Sigmoid colon (tissue), 4 donors: ENCODE measurements at regions not wholly inside any gene's neighbourhood (a gene's known extent, or its start where the extent isn't known, plus 50 kb on each side); places are given as distances from the start of the nearest gene placed in this dataset.

ENCODE experiments used
- CTCF ChIP-seq, 4 experiments: fragments of 450-650 bp in 3 of 4; fragments of 200-600 bp in 1 of 4; IDR thresholded peaks; one replicate each; pipeline ENCODE4 v1.5.1; 2016 to 2019; ENCODE audit warnings: antibody characterized with exemption in 4 of 4, mild to moderate bottlenecking in 3 of 4, moderate library complexity in 2 of 4
- EP300 ChIP-seq, 4 donors: sonication (generic); formaldehyde crosslinking; IDR thresholded peaks; one replicate each; pipeline ENCODE4 v1.6.1; 2017; ENCODE audit warnings: antibody characterized with exemption in 4 of 4
- POLR2A ChIP-seq, 2 donors: fragments of 450-650 bp; IDR thresholded peaks; one replicate each; pipeline ENCODE4 v1.6.1; 2016; ENCODE audit warnings: antibody characterized with exemption in 2 of 2, mild to moderate bottlenecking in 2 of 2, moderate library complexity in 2 of 2
- POLR2AphosphoS5 ChIP-seq, 4 donors: sonication (generic); formaldehyde crosslinking; IDR thresholded peaks; one replicate each; pipeline ENCODE4 v1.6.1; 2017; ENCODE audit warnings: antibody characterized with exemption in 4 of 4

DNA sequence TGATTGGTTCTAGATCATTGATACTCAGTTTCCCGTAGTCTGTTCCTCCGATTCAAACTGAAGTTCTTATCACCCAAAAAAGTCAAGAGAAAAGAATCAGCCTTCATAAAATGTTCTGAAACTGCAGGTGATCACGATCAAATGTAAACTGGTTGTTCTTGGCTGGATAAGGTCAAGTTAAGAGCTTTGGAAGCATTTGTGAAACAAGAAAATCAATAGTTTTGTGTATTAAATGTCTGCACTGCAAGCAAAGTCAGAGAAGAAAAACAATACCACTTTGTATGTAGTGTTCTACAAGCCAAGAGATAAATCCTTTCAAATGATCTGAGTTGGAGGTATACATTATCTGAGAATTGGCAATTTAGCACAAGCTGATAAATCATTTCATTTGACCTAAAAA is 710.3 kb downstream of the SORCS1 start:
- TF ChIP-seq CTCF (IDR thresholded peaks at IDR 0.05) (no peak), POLR2A (IDR thresholded peaks at IDR 0.05) (no peak), EP300 (IDR thresholded peaks at IDR 0.05) (no peak), POLR2AphosphoS5 (IDR thresholded peaks at IDR 0.05) (no peak)
